ENCODE measurements at regions not wholly inside any gene's neighbourhood (a gene's known extent, or its start where the extent isn't known, plus 50 kb on each side); places are given as distances from the start of the nearest gene placed in this dataset.

GRCh38 chr5:98569288-98569687 is 204.2 kb upstream of the RGMB start:
- no peak for ATAC-seq
- Histone ChIP-seq H3K27me3 (no peaks in the 10 kb centered on the region), H3K4me3 (no peak overlapping the region), H3K36me3 (no peaks in the 10 kb centered on the region), H3K27ac (no peak overlapping the region), H3K9me3 (no peaks in the 10 kb centered on the region), H3K4me1 (no peaks in the 10 kb centered on the region)
- no peak for TF ChIP-seq POLR2A (IDR thresholded peaks at IDR 0.05)
- TF ChIP-seq CTCF (IDR thresholded peaks at IDR 0.05 in 4 of 5, conservative IDR thresholded peaks at IDR 0.05 in 1 of 5): no peak
- intact Hi-C loops (cut with DNase I; ENCODE audit: low total_unique reads) (no loop called here), in situ Hi-C loops (cut with MboI; ENCODE audit: low sequenced_read_pairs in 4 of 4) (no loop called here)
- DNase-seq: no peak

- DNase-seq (no peak), ATAC-seq (no peak)
- intact Hi-C loops (cut with DNase I; ENCODE audit: low total_unique reads): no loop called here
- in situ Hi-C loops (cut with MboI; ENCODE audit: low sequenced_read_pairs in 4 of 4): no loop called here
- no peak for TF ChIP-seq CTCF (IDR thresholded peaks at IDR 0.05 in 4 of 5, conservative IDR thresholded peaks at IDR 0.05 in 1 of 5)
- no peak for TF ChIP-seq POLR2A (IDR thresholded peaks at IDR 0.05)
- H3K27me3 ChIP-seq: no peaks in the 10 kb centered on the region
- no peak overlapping the region for H3K4me3 ChIP-seq
- no peaks in the 10 kb centered on the region for H3K9me3 ChIP-seq
- H3K4me1 ChIP-seq: no peaks in the 10 kb centered on the region
- H3K36me3 ChIP-seq: no peaks in the 10 kb centered on the region
- no peak overlapping the region for H3K27ac ChIP-seq
Measured at GRCh38 chr5:98570010-98570409, 203.5 kb upstream of the RGMB start.

GRCh38 chr5:98570661-98571191 is 202.7 kb upstream of the RGMB start:
- Histone ChIP-seq H3K36me3 (no peaks in the 10 kb centered on the region), H3K4me1 (no peaks in the 10 kb centered on the region), H3K27ac (no peak overlapping the region), H3K27me3 (no peaks in the 10 kb centered on the region), H3K9me3 (no peaks in the 10 kb centered on the region), H3K4me3 (no peak overlapping the region)
- no peak for ATAC-seq
- DNase-seq: no peak
- intact Hi-C loops (cut with DNase I; ENCODE audit: low total_unique reads): no loop called here
- in situ Hi-C loops (cut with MboI; ENCODE audit: low sequenced_read_pairs in 4 of 4): no loop called here
- no peak for TF ChIP-seq POLR2A (IDR thresholded peaks at IDR 0.05)
- TF ChIP-seq CTCF (IDR thresholded peaks at IDR 0.05 in 4 of 5, conservative IDR thresholded peaks at IDR 0.05 in 1 of 5): no peak

GRCh38 chr5:98573834-98574320 is 199.6 kb upstream of the RGMB start:
- in situ Hi-C loops (cut with MboI; ENCODE audit: low sequenced_read_pairs in 4 of 4): no loop called here
- no peaks in the 10 kb centered on the region for H3K4me1 ChIP-seq
- no peaks in the 10 kb centered on the region for H3K27me3 ChIP-seq
- H3K4me3 ChIP-seq: no peak overlapping the region
- no peaks in the 10 kb centered on the region for H3K36me3 ChIP-seq
- no peak for DNase-seq
- no peak for ATAC-seq
- intact Hi-C loops (cut with DNase I; ENCODE audit: low total_unique reads): no loop called here
- TF ChIP-seq POLR2A (IDR thresholded peaks at IDR 0.05) (no peak), CTCF (IDR thresholded peaks at IDR 0.05 in 4 of 5, conservative IDR thresholded peaks at IDR 0.05 in 1 of 5) (no peak)
- no peak overlapping the region for H3K27ac ChIP-seq
- no peaks in the 10 kb centered on the region for H3K9me3 ChIP-seq

- Histone ChIP-seq H3K27me3 (no peaks in the 10 kb centered on the region), H3K9me3 (no peaks in the 10 kb centered on the region), H3K36me3 (no peaks in the 10 kb centered on the region), H3K4me1 (no peaks in the 10 kb centered on the region), H3K4me3 (no peak overlapping the region), H3K27ac (no peak overlapping the region)
- DNase-seq (no peak), ATAC-seq (no peak)
- in situ Hi-C loops (cut with MboI; ENCODE audit: low sequenced_read_pairs in 4 of 4): no loop called here
- TF ChIP-seq POLR2A (IDR thresholded peaks at IDR 0.05) (no peak), CTCF (IDR thresholded peaks at IDR 0.05 in 4 of 5, conservative IDR thresholded peaks at IDR 0.05 in 1 of 5) (no peak)
- intact Hi-C loops (cut with DNase I; ENCODE audit: low total_unique reads): no loop called here
Measured at GRCh38 chr5:98576275-98576674, 197.2 kb upstream of the RGMB start.

Measured in gastrocnemius medialis (tissue), 4 donors.